Lower leg skin (tissue), 4 donors: ENCODE measurements at regions not wholly inside any gene's neighbourhood (a gene's known extent, or its start where the extent isn't known, plus 50 kb on each side); places are given as distances from the start of the nearest gene placed in this dataset.
"Not testable (repeated sequence)": the region's sequence is repeated elsewhere in the genome, so short reads cannot be mapped to it uniquely, and the experiment has no call there.

Source experiments
- DNase-seq, 2 donors: peaks; one replicate each; pipeline ENCODE4 v3.0.0-alpha.2; 2019; ENCODE audit warnings: low spot score in 2 of 2
- H3K4me3 ChIP-seq: fragments of 200-600 bp; sonication (generic); 2 replicates; pipeline ENCODE4 v1.5.1; 2017; ENCODE audit warnings: mild to moderate bottlenecking, low read depth; ENCODE audit not compliant: poor library complexity, severe bottlenecking
- POLR2A ChIP-seq, 2 donors: fragments of 450-650 bp; IDR thresholded peaks; one replicate each; pipeline ENCODE4 v1.6.1; 2016 to 2017; ENCODE audit warnings: antibody characterized with exemption in 2 of 2, mild to moderate bottlenecking in 1 of 2, moderate library complexity in 1 of 2
- WGBS, 2 donors: methylation state at CpG; one replicate each; pipeline ENCODE4 v1.1.5; 2018; 5-methylcytosine and 5-hydroxymethylcytosine counted together
- intact Hi-C: fragments of 100-400 bp; cut with DNase I; formaldehyde crosslinking; loops from one replicate; pipeline ENCODE4 v1.15.0; 2023; ENCODE audit warnings: low total_unique reads
- TF ChIP-seq, protein P1 (sequence below), 3 donors: fragments of 450-650 bp; IDR thresholded peaks; one replicate each; pipeline ENCODE4 v1.5.1; 2016; ENCODE audit warnings: antibody characterized with exemption in 3 of 3, mild to moderate bottlenecking in 3 of 3, moderate library complexity in 2 of 3

DNA sequence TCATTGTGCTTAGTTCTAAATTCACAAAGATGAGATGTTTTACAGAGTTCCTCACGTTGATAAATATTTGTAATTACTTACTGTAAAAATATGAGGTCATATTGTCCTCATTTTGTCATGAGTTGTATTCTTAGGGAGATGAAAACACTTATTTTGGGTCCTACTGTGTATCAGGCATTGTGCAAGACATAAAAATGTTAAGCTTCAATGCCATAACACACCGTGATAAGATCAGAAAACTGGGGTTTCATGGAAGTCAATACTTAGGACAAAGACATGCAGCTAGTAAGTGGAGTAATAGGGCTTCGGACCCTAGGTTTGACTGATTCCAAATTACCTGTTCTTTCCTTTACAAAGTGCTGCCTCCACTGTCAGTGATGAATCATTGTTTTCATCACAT is 720.7 kb upstream of the ZP4 start:
- intact Hi-C loops = no loop called here
- no peak overlapping the region for H3K4me3 ChIP-seq
- 48 to 54% methylated on average over 3 of the region's 3 CpGs for WGBS, 2 donors
- TF ChIP-seq, protein P1, sequence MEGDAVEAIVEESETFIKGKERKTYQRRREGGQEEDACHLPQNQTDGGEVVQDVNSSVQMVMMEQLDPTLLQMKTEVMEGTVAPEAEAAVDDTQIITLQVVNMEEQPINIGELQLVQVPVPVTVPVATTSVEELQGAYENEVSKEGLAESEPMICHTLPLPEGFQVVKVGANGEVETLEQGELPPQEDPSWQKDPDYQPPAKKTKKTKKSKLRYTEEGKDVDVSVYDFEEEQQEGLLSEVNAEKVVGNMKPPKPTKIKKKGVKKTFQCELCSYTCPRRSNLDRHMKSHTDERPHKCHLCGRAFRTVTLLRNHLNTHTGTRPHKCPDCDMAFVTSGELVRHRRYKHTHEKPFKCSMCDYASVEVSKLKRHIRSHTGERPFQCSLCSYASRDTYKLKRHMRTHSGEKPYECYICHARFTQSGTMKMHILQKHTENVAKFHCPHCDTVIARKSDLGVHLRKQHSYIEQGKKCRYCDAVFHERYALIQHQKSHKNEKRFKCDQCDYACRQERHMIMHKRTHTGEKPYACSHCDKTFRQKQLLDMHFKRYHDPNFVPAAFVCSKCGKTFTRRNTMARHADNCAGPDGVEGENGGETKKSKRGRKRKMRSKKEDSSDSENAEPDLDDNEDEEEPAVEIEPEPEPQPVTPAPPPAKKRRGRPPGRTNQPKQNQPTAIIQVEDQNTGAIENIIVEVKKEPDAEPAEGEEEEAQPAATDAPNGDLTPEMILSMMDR (IDR thresholded peaks at IDR 0.05) = no peak
- no peak for TF ChIP-seq POLR2A (IDR thresholded peaks at IDR 0.05)
- DNase-seq = no peak

DNA sequence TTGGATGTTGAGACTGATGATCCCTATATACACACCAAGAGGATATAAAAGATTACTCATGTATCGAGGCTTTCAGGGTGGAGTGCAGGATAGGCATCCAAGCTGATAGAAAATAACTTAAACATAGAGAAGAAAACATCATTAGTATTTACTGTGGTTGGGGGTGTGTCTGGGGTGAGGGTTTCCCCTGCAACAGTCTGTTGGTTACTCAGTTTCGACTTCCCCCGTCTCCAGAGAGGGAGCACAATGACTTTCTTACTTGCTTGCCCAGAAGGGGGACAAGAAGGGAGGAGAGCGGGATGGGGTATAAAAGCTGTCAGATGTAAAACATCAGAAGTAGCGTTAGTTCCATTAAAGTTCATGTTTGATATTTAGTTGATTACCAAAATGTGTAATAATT is 717.4 kb upstream of the ZP4 start:
- 75 to 81% methylated on average over 5 of the region's 5 CpGs for WGBS, 2 donors
- TF ChIP-seq POLR2A (IDR thresholded peaks at IDR 0.05) = no peak
- TF ChIP-seq, protein P1 (IDR thresholded peaks at IDR 0.05) = no peak
- no peak for DNase-seq

DNA sequence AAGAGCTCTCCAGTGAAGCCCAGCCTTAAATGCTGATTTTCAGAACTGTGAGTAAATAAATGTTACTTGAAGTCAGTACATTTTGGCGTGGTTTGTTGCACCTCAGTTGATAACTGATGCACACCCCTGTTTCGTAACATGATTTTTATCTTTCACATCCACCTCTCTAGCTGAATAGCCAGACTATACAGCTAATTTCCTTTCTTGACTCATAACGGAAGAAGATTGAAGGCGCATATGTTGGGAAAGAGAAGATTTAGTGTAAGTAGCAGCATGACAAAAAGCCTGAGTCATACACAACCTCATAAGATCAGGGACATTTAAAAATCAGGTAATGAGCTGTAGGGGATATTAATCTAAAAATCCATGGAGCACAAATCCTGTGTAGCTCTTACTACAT is 716.2 kb upstream of the ZP4 start:
- TF ChIP-seq POLR2A (IDR thresholded peaks at IDR 0.05) = no peak
- TF ChIP-seq, protein P1 (IDR thresholded peaks at IDR 0.05) = no peak
- WGBS, 2 donors = 55 to 65% methylated on average over 4 of the region's 4 CpGs
- H3K4me3 ChIP-seq = no peak overlapping the region
- intact Hi-C loops = no loop called here
- DNase-seq = no peak

More for the DNA sequence above, 717.4 kb upstream of the ZP4 start:
- no peak overlapping the region for H3K4me3 ChIP-seq
- intact Hi-C loops = no loop called here

DNA sequence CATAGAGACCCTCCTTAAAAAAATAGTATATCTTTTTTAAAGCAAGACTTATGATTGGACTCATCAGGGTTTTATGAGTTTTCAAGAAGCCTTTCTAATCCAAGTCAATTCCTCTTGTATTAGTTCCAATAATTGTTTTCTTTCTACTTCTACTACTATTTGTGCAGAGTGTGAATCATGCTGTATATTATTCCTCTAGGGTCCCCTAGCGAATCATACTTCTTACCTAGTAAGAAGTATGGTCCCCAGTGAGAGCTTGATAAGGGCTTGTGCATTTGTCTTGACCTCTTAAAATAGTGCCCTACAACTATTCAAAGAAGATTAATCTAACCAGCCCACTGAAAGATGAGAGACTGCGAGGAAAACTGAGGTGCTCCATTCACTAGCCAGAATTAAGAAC is 715.7 kb upstream of the ZP4 start:
- intact Hi-C loops = no loop called here
- no peak overlapping the region for H3K4me3 ChIP-seq
- no peak for TF ChIP-seq POLR2A (IDR thresholded peaks at IDR 0.05)
- TF ChIP-seq, protein P1 (IDR thresholded peaks at IDR 0.05) = no peak
- 79 to 82% methylated on average over 2 of the region's 2 CpGs for WGBS, 2 donors
- no peak for DNase-seq

DNA sequence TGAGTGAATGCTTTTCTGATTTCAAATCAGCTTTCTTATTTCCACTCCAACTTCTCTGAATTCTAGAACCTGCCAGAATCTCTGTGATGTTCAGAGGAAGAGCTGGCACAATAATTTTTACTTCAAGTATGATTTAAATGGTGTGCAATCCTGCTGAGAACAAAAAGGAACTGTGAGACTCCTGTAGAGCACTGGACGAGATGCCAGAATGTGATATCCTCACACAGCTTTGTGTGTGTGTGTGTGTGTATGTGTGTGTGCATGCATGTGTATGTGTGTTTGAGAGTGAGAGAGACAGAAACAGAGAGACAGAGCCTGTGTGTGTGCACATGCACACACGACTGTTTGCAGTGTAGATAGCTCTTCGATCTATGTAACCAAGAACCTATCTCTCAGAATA is 713.6 kb upstream of the ZP4 start:
- intact Hi-C loops = no loop called here
- WGBS, 2 donors = 64 to 82% methylated on average over 3 of the region's 3 CpGs

DNA sequence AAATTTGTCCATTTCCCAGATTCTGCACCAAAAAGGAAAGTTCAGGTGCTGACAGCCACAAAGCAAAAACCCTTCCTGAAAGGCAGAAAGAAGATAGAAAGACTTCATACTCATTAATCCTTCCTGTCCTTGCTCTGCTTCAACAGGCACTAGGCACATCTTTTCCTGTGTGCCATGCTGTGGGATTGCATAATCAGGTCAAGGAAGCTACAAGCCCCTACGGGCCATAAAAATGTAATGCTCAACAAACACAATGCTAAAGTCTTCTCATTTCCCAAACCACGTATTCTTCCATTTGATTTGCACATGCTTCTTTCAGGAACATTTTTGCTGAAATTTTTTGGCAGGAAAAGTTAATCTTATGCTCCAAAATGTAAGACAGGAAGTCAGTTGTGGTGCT is 710.9 kb upstream of the ZP4 start:
- DNase-seq, H3K4me3 ChIP-seq, intact Hi-C loops: not testable (repeated sequence)
- WGBS, 2 donors = 17 to 18% methylated on average over 2 of the region's 2 CpGs

More for the DNA sequence above, 713.6 kb upstream of the ZP4 start:
- no peak for DNase-seq
- no peak overlapping the region for H3K4me3 ChIP-seq
- TF ChIP-seq POLR2A (IDR thresholded peaks at IDR 0.05) = no peak
- TF ChIP-seq, protein P1 (IDR thresholded peaks at IDR 0.05) = no peak
